SK-N-SH (cell line): ENCODE measurements at regions not wholly inside any gene's neighbourhood (a gene's known extent, or its start where the extent isn't known, plus 50 kb on each side); places are given as distances from the start of the nearest gene placed in this dataset.
"Not testable (repeated sequence)": the region's sequence is repeated elsewhere in the genome, so short reads cannot be mapped to it uniquely, and the experiment has no call there.

Experiments
- CTCF ChIA-PET: fragments of 300-600, 350-600 bp; formaldehyde crosslinking; extraction: SDS; loops from one replicate; lab custom pipeline; 2021; lab: Yijun Ruan, JAX
- POLR2A ChIA-PET: fragments of 350-600 bp; sonication (Branson Sonifier 250); formaldehyde crosslinking; extraction: SDS; loops from one replicate; lab custom pipeline; 2020; ENCODE audit warnings: antibody characterized with exemption, inconsistent platforms; lab: Yijun Ruan, JAX
- DNase-seq: peaks from one replicate; pipeline ENCODE4 v3.0.0; 2012
- H2AFZ ChIP-seq: fragments of 200-600 bp; sonication (generic); 2 replicates; pipeline ENCODE4 v1.8.1; 2016; ENCODE audit warnings: antibody characterized with exemption, mild to moderate bottlenecking, low read depth
- H3F3A ChIP-seq: fragments of 200-600 bp; sonication (generic); replicated peaks from 2 replicates; pipeline ENCODE3; 2016; ENCODE audit warnings: antibody characterized with exemption, mild to moderate bottlenecking; ENCODE audit not compliant: insufficient read depth
- H3K27ac ChIP-seq, 2 experiments: fragments of 200-500 bp in 1 of 2; fragments of 200-600 bp in 1 of 2; sonication (Bioruptor generic) in 1 of 2; sonication (generic), shearing (Covaris generic) in 1 of 2; 2 replicates each; pipeline versions ENCODE4 v1.5.1 to v1.6.1; 2014 to 2016; ENCODE audit warnings: low read depth in 2 of 2, inconsistent platforms in 1 of 2, low read length in 1 of 2, mild to moderate bottlenecking in 1 of 2, mixed read lengths in 1 of 2
- H3K27me3 ChIP-seq: fragments of 200-600 bp; sonication (generic), shearing (Covaris generic); 2 replicates; pipeline ENCODE4 v1.6.1; 2016; ENCODE audit warnings: mixed run types; ENCODE audit not compliant: insufficient read depth
- H3K36me3 ChIP-seq, 2 experiments: fragments of 200-500 bp in 1 of 2; fragments of 200-600 bp in 1 of 2; sonication (Bioruptor generic) in 1 of 2; sonication (generic) in 1 of 2; replicated peaks in 1 of 2; 2 replicates each; pipeline versions ENCODE3 to v1.5.1; 2014 to 2016; ENCODE audit warnings: low read length in 1 of 2, mild to moderate bottlenecking in 1 of 2; ENCODE audit not compliant: insufficient read depth in 2 of 2, control insufficient read depth in 1 of 2
- H3K4me1 ChIP-seq, 2 experiments: fragments of 200-500 bp in 1 of 2; fragments of 200-600 bp in 1 of 2; sonication (Bioruptor generic) in 1 of 2; sonication (generic), shearing (Covaris generic) in 1 of 2; 2 replicates each; pipeline versions ENCODE4 v1.5.1 to v1.6.1; 2014 to 2016; ENCODE audit warnings: low read depth in 1 of 2, low read length in 1 of 2, mixed run types in 1 of 2; ENCODE audit not compliant: insufficient read depth in 2 of 2, control insufficient read depth in 1 of 2
- H3K4me2 ChIP-seq: fragments of 200-600 bp; sonication (generic), shearing (Covaris generic); 2 replicates; pipeline ENCODE4 v1.6.1; 2017; ENCODE audit warnings: mixed run types
- H3K4me3 ChIP-seq, 2 experiments: fragments of 200-500 bp in 1 of 2; fragments of 200-600 bp in 1 of 2; sonication (Bioruptor generic) in 1 of 2; sonication (generic), shearing (Covaris generic) in 1 of 2; 2 replicates each; pipeline versions ENCODE4 v1.5.1 to v1.8.1; 2014 to 2016; ENCODE audit warnings: low read depth in 2 of 2, inconsistent platforms in 1 of 2, low read length in 1 of 2, mild to moderate bottlenecking in 1 of 2, mixed read lengths in 1 of 2, moderate library complexity in 1 of 2
- H3K79me2 ChIP-seq: fragments of 200-600 bp; sonication (generic); 2 replicates; pipeline ENCODE4 v1.8.1; 2017; ENCODE audit warnings: mild to moderate bottlenecking; ENCODE audit not compliant: insufficient read depth
- H3K9ac ChIP-seq: fragments of 200-600 bp; sonication (generic); 2 replicates; pipeline ENCODE4 v1.6.1; 2017; ENCODE audit warnings: mixed run types
- H3K9me2 ChIP-seq: fragments of 200-600 bp; sonication (generic); 2 replicates; pipeline ENCODE4 v1.6.1; 2017; ENCODE audit warnings: mixed run types
- H3K9me3 ChIP-seq: fragments of 200-600 bp; sonication (generic); 2 replicates; pipeline ENCODE4 v1.6.1; 2017; ENCODE audit warnings: mixed run types, mild to moderate bottlenecking, moderate library complexity
- H4K20me1 ChIP-seq: fragments of 200-600 bp; sonication (generic); 2 replicates; pipeline ENCODE4 v1.6.1; 2017; ENCODE audit warnings: mild to moderate bottlenecking, mixed run types; ENCODE audit not compliant: insufficient read depth
- whole genome bisulfite sequencing: methylation state at CpG from one replicate; pipeline ENCODE4 v1.1.6; 2017; ENCODE audit warnings: low lambda C conversion rate; 5-methylcytosine and 5-hydroxymethylcytosine counted together

DNA sequence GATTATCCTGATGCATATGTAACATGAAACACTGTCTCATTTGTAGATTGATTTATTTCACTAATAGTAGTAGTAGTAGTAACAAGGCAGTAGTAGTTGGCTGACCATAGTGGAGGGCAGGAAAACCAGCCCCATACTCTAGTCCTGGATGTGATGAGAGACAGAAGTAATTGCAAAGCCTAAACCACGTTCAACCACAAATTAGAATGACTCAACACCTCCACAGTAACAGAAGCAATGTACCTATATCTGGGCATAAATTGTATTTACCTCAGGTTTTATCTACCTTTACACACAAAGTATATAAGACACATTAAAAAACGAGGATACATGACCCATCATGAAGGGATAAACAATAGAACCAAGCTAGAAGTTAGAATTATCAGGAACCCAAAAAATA lies 284.7 kb upstream of the RAI14 start:
- H3K79me2 ChIP-seq, DNase-seq, H3K9ac ChIP-seq, H3K4me1 ChIP-seq, H4K20me1 ChIP-seq, H3F3A ChIP-seq, H2AFZ ChIP-seq, H3K9me2 ChIP-seq, H3K27ac ChIP-seq, H3K36me3 ChIP-seq, H3K9me3 ChIP-seq, CTCF ChIA-PET, H3K4me2 ChIP-seq, POLR2A ChIA-PET, H3K27me3 ChIP-seq, H3K4me3 ChIP-seq: not testable (repeated sequence)
- 0% methylated on average over 2 of the region's 2 CpGs for WGBS

DNA sequence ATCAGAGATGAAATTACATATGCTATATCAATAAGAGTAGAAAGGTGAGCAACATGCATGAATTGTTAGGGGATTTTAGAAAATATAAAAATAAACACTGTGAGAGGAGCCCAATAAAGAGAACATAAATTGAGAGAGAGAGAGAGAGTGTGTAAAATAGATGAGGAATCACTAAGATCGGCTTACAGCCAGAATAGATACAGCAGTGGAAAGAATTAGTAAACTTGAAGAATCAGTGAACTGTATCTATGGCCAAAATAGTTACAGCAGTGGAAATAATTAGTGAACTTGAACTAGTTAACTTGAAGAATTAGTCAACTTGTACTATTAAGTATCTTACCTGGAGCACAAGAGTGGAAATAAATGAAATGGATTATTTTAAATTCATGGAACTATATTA lies 284.3 kb upstream of the RAI14 start:
- H3K79me2 ChIP-seq, H3K9ac ChIP-seq, H2AFZ ChIP-seq, H4K20me1 ChIP-seq, DNase-seq, H3K27me3 ChIP-seq, H3K4me1 ChIP-seq, H3K4me2 ChIP-seq, H3K4me3 ChIP-seq, H3F3A ChIP-seq, CTCF ChIA-PET, H3K27ac ChIP-seq, H3K36me3 ChIP-seq, POLR2A ChIA-PET, H3K9me3 ChIP-seq, H3K9me2 ChIP-seq: not testable (repeated sequence)
- WGBS = 48% methylated on average over 1 of the region's 1 CpG

DNA sequence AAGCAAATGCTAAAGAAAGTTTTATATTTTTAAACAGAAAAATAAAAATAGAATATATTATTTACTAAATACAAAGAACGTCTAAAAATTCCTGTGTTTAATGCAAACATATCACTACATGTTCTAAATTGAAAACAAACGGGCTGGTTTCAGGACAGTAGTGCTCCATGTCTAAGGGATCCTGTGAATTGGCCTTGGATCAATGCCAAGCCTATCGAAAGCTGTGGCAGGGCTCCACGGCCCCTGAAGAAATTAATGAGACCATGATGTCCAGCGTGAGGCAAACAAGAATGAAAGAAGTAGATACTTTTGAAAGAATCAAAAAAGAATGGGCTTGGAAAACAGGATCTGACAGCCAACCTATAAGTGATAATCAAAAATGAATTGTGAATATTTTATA lies 283.4 kb upstream of the RAI14 start:
- H3K36me3 ChIP-seq, H3K27me3 ChIP-seq, POLR2A ChIA-PET, H3K4me3 ChIP-seq, H3K9ac ChIP-seq, CTCF ChIA-PET, H4K20me1 ChIP-seq, H3F3A ChIP-seq, H3K27ac ChIP-seq, H3K9me2 ChIP-seq, DNase-seq, H3K79me2 ChIP-seq, H3K4me2 ChIP-seq, H3K9me3 ChIP-seq, H2AFZ ChIP-seq, H3K4me1 ChIP-seq: not testable (repeated sequence)
- 5% methylated on average over 5 of the region's 5 CpGs for WGBS

DNA sequence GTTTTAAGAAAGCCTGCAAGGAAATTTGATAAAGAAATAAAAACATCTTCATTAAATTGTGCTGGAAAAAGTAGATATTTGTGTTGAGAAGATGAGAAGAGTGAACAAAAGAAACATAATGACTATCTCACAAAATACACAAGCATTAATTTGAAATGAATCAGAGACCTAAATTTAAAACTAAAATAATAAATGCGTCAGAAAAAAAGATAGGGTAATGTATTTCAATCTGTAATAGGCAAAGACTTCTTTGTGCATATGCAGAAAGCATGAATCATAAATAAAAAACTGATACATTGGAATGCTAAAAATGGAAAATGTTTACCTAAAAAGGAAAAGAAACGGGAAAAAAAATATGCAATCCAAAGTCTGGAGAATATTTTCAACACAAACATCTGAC lies 278.5 kb upstream of the RAI14 start:
- H3K9me3 ChIP-seq, H3K4me2 ChIP-seq, H3K27me3 ChIP-seq, POLR2A ChIA-PET, H3K4me1 ChIP-seq, H4K20me1 ChIP-seq, CTCF ChIA-PET, DNase-seq, H3K9me2 ChIP-seq, H3K36me3 ChIP-seq, H3F3A ChIP-seq, H3K9ac ChIP-seq, H3K4me3 ChIP-seq, H3K79me2 ChIP-seq: not testable (repeated sequence)
- WGBS = 7% methylated on average over 2 of the region's 2 CpGs
- Histone ChIP-seq H3K27ac (peak overlapping the region in 1 of 2 experiments; percentile 36; a peak in 1 of 4 replicates), H2AFZ (peak overlapping the region; percentile 35)

DNA sequence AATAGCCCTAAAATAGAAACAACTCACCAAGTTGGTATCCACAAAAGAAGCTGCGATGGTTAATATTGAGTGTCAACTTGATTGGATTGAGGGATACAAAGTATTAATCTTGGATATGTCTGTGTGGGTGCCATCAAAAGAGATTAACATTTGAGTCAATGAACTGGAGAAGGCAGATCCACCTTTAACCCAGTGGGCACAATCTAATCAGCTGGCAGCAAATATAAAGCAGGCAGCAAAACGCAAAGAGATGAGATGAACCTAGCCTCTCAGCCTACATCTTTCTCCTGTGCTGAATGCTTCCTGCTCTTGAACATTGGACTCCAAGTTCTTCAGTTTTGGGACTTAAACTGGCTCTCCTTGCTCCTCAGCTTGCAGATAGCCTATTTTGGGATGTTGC lies 277.6 kb upstream of the RAI14 start:
- H3F3A ChIP-seq, H3K27ac ChIP-seq, POLR2A ChIA-PET, H3K4me1 ChIP-seq, H2AFZ ChIP-seq, H3K9me3 ChIP-seq, H4K20me1 ChIP-seq, H3K36me3 ChIP-seq, H3K4me2 ChIP-seq, DNase-seq, H3K79me2 ChIP-seq, H3K4me3 ChIP-seq, H3K9me2 ChIP-seq, H3K27me3 ChIP-seq, H3K9ac ChIP-seq, CTCF ChIA-PET: not testable (repeated sequence)
- 33% methylated on average over 2 of the region's 2 CpGs for WGBS

DNA sequence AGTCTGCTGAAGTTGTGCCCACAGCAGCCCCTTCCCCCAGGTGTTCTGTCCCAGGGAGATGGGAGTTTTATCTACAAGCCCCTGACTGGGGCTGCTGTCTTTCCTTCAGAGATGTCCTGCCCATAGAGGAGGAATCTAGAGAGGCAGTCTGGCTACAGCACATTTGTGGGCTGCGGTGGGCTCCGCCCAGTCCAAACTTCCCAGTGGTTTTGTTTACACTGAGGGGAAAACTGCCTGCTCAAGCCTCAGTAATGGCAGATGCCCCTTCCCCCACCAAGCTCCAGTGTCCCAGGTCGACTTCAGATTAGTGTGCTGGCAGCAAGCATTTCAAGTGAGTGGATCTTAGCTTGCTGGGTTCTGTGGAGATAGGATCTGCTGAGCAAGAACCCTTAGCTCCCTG lies 267.4 kb upstream of the RAI14 start:
- H3K27ac ChIP-seq, DNase-seq, H3F3A ChIP-seq, H3K4me2 ChIP-seq, H3K27me3 ChIP-seq, H3K9ac ChIP-seq, H2AFZ ChIP-seq, H3K9me3 ChIP-seq, H4K20me1 ChIP-seq, H3K4me1 ChIP-seq, H3K79me2 ChIP-seq, H3K9me2 ChIP-seq, H3K36me3 ChIP-seq, POLR2A ChIA-PET, CTCF ChIA-PET, H3K4me3 ChIP-seq: not testable (repeated sequence)
- no CpG with 5 or more reads among the region's 3 CpGs for WGBS
